Liver (tissue), 3 donors: ENCODE measurements at regions not wholly inside any gene's neighbourhood (a gene's known extent, or its start where the extent isn't known, plus 50 kb on each side); places are given as distances from the start of the nearest gene placed in this dataset.

Source experiments
- RAD21 ChIP-seq, 2 donors: IDR thresholded peaks; 2 replicates each; pipeline ENCODE4 v1.6.1; 2016; ENCODE audit warnings: antibody characterized with exemption in 2 of 2, mild to moderate bottlenecking in 2 of 2
- SP1 ChIP-seq: IDR thresholded peaks from 2 replicates; pipeline ENCODE4 v1.6.1; 2018; ENCODE audit warnings: antibody characterized with exemption, mild to moderate bottlenecking
- YY1 ChIP-seq: IDR thresholded peaks from 2 replicates; pipeline ENCODE4 v1.6.1; 2016; ENCODE audit warnings: antibody characterized with exemption, mild to moderate bottlenecking
- TF ChIP-seq, protein P1 (sequence below): fragments of 150-350 bp; IDR thresholded peaks from 2 replicates; pipeline ENCODE4 v1.5.1; 2017; ENCODE audit warnings: improper control_type of control experiment, low read depth, low read length; ENCODE audit not compliant: missing input control
- TF ChIP-seq, protein P2 (sequence below): IDR thresholded peaks from 2 replicates; pipeline ENCODE4 v1.6.1; 2016; ENCODE audit warnings: antibody characterized with exemption
- TF ChIP-seq, protein P3 (sequence below): IDR thresholded peaks from 2 replicates; pipeline ENCODE4 v1.6.1; 2016; ENCODE audit warnings: antibody characterized with exemption
- donor health status: healthy.
- donor health status: healthy.

DNA sequence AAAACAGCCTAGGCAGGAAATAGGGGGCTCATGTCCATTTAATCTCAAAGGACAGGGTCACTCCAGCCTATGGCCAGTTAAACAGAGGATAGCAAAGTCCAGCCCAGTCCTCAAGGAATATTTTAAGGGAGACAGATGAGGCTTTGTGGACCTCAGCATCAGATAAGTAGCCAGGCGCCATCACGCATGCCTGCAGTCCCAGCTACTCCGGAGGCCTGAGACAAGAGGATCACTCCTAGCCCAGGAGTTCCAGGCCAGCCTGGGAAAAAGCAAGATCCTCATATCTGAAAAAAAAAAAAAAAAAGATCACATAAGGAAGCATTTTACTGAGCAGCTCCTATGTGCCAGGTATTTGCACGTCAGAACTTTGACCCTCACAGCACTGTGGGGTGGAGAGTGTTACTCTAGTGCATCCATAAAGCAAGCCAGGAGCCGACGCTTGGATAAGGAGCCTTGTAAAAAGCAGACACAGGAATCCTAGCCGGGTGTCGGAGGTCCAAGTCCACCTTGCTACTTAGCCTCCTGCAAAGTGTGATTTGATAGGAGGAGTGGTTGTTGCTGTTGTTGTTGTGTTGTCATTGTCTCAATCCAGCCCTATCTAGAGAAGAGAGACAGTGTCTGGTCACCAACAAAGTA lies 61.8 kb upstream of the DOCK1 start:
- TF ChIP-seq, protein P1, sequence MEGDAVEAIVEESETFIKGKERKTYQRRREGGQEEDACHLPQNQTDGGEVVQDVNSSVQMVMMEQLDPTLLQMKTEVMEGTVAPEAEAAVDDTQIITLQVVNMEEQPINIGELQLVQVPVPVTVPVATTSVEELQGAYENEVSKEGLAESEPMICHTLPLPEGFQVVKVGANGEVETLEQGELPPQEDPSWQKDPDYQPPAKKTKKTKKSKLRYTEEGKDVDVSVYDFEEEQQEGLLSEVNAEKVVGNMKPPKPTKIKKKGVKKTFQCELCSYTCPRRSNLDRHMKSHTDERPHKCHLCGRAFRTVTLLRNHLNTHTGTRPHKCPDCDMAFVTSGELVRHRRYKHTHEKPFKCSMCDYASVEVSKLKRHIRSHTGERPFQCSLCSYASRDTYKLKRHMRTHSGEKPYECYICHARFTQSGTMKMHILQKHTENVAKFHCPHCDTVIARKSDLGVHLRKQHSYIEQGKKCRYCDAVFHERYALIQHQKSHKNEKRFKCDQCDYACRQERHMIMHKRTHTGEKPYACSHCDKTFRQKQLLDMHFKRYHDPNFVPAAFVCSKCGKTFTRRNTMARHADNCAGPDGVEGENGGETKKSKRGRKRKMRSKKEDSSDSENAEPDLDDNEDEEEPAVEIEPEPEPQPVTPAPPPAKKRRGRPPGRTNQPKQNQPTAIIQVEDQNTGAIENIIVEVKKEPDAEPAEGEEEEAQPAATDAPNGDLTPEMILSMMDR, result no peak
- TF ChIP-seq, protein P2, sequence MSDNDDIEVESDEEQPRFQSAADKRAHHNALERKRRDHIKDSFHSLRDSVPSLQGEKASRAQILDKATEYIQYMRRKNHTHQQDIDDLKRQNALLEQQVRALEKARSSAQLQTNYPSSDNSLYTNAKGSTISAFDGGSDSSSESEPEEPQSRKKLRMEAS, result no peak
- TF ChIP-seq YY1 (no peak), SP1 (no peak), RAD21 (IDR thresholded peaks at IDR 0.05) (no peak)
- TF ChIP-seq, protein P3, sequence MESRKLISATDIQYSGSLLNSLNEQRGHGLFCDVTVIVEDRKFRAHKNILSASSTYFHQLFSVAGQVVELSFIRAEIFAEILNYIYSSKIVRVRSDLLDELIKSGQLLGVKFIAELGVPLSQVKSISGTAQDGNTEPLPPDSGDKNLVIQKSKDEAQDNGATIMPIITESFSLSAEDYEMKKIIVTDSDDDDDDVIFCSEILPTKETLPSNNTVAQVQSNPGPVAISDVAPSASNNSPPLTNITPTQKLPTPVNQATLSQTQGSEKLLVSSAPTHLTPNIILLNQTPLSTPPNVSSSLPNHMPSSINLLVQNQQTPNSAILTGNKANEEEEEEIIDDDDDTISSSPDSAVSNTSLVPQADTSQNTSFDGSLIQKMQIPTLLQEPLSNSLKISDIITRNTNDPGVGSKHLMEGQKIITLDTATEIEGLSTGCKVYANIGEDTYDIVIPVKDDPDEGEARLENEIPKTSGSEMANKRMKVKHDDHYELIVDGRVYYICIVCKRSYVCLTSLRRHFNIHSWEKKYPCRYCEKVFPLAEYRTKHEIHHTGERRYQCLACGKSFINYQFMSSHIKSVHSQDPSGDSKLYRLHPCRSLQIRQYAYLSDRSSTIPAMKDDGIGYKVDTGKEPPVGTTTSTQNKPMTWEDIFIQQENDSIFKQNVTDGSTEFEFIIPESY, result no peak
